Tibial nerve (tissue), 4 donors: ENCODE measurements at regions not wholly inside any gene's neighbourhood (a gene's known extent, or its start where the extent isn't known, plus 50 kb on each side); places are given as distances from the start of the nearest gene placed in this dataset.

Experiments used
- DNase-seq, 2 donors: peaks; one replicate each; pipeline ENCODE4 v3.0.0-alpha.2; 2019; ENCODE audit warnings: low spot score in 2 of 2
- H3K27ac ChIP-seq, 4 donors: fragments of 200-600 bp; sonication (generic) in 3 of 4; one replicate each; pipeline ENCODE4 v1.5.1; 2017 to 2019; ENCODE audit warnings: mild to moderate bottlenecking in 1 of 4
- H3K27me3 ChIP-seq, 2 donors: fragments of 200-600 bp; sonication (generic) in 1 of 2; one replicate each; pipeline versions ENCODE4 v1.5.1 to v1.6.0; 2017 to 2019
- H3K36me3 ChIP-seq, 3 donors: fragments of 200-600 bp; sonication (generic); one replicate each; pipeline ENCODE4 v1.5.1; 2018 to 2019
- H3K4me1 ChIP-seq, 4 donors: fragments of 200-600 bp; sonication (generic) in 3 of 4; one replicate each; pipeline ENCODE4 v1.5.1; 2017 to 2019
- H3K4me3 ChIP-seq, 4 donors: fragments of 200-600 bp; sonication (generic) in 3 of 4; one replicate each; pipeline ENCODE4 v1.5.1; 2017 to 2019; ENCODE audit warnings: mild to moderate bottlenecking in 1 of 4, moderate library complexity in 1 of 4
- H3K9me3 ChIP-seq, 4 donors: fragments of 200-600 bp; sonication (generic) in 3 of 4; one replicate each; pipeline ENCODE4 v1.5.1; 2017 to 2019
- CTCF ChIP-seq, 5 experiments: fragments of 200-600 bp in 3 of 5; fragments of 450-650 bp in 2 of 5; sonication (generic) in 3 of 5; IDR thresholded peaks; one replicate each; pipeline ENCODE4 v1.5.1; 2016 to 2019; ENCODE audit warnings: antibody characterized with exemption in 5 of 5, mild to moderate bottlenecking in 3 of 5, moderate library complexity in 2 of 5
- EP300 ChIP-seq, 2 donors: sonication (generic); formaldehyde crosslinking; IDR thresholded peaks; one replicate each; pipeline ENCODE4 v1.6.1; 2017; ENCODE audit warnings: antibody characterized with exemption in 2 of 2, mild to moderate bottlenecking in 1 of 2
- POLR2A ChIP-seq, 2 donors: fragments of 450-650 bp; IDR thresholded peaks; one replicate each; pipeline ENCODE4 v1.6.1; 2017; ENCODE audit warnings: antibody characterized with exemption in 2 of 2, mild to moderate bottlenecking in 2 of 2, moderate library complexity in 2 of 2
- WGBS, 2 donors: methylation state at CpG; one replicate each; pipeline ENCODE4 v1.1.5; 2018; 5-methylcytosine and 5-hydroxymethylcytosine counted together

DNA sequence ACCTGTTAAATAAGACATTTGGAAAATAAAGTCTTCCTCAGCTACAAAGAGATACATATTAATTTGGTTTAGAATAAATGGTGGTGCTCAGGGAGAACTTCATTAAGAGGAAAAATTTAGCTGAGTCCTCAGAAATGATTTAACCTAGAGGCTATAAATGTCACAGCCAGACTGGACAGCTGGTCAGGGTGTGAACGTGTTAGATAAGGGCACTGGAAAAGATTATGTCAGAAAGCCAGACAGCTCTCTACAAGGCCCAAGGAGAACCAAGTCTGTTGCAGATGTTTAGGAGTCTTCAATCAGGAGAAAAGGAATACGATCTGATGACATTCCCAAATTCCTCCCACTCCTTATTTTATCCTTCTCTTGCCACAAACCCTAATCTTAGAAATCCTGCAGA lies 265.2 kb downstream of the MAT2B start:
- no peak for DNase-seq
- H3K27me3 ChIP-seq, result no peaks in the 10 kb centered on the region
- no peaks in the 10 kb centered on the region for H3K9me3 ChIP-seq
- no peak overlapping the region for H3K27ac ChIP-seq
- no peaks in the 10 kb centered on the region for H3K36me3 ChIP-seq
- no peak overlapping the region for H3K4me3 ChIP-seq
- H3K4me1 ChIP-seq, result no peaks in the 10 kb centered on the region
- 35 to 38% methylated on average over 2 of the region's 2 CpGs for WGBS, 2 donors
- TF ChIP-seq EP300 (IDR thresholded peaks at IDR 0.05) (no peak), CTCF (IDR thresholded peaks at IDR 0.05) (no peak), POLR2A (IDR thresholded peaks at IDR 0.05) (no peak)

- Histone ChIP-seq H3K4me3 (no peak overlapping the region), H3K4me1 (no peaks in the 10 kb centered on the region), H3K36me3 (no peaks in the 10 kb centered on the region), H3K27ac (no peak overlapping the region), H3K9me3 (no peaks in the 10 kb centered on the region), H3K27me3 (no peaks in the 10 kb centered on the region)
- TF ChIP-seq CTCF (IDR thresholded peaks at IDR 0.05) (no peak), EP300 (IDR thresholded peaks at IDR 0.05) (no peak), POLR2A (IDR thresholded peaks at IDR 0.05) (no peak)
- 78 to 86% methylated on average over 1 of the region's 1 CpG for WGBS, 2 donors
- DNase-seq, result no peak
These were observed 266.8 kb downstream of the MAT2B start for GRCh38 chr5:163772241-163772640.

DNA sequence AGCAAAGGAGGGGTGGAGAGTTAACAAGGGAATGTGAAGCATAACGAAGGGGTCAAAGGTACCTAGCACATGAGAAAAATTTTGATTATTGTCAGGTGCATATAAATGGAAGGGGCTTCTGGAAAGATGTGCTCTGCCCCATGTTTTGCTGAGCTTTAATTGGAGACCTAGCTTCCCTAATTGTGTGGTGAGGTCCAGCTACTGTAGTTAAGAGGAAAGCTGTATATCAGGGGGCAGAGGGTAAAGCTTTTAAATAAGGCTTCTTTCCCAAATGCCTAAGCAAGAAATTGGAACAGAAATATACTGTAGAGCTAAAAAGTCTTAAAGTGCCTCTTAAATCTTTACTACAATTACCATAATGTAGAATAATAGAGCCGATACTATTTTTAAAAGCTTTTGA lies 267.2 kb downstream of the MAT2B start:
- WGBS, 2 donors, result 62% methylated on average over 2 of the region's 2 CpGs
- H3K4me1 ChIP-seq, result no peaks in the 10 kb centered on the region

DNA sequence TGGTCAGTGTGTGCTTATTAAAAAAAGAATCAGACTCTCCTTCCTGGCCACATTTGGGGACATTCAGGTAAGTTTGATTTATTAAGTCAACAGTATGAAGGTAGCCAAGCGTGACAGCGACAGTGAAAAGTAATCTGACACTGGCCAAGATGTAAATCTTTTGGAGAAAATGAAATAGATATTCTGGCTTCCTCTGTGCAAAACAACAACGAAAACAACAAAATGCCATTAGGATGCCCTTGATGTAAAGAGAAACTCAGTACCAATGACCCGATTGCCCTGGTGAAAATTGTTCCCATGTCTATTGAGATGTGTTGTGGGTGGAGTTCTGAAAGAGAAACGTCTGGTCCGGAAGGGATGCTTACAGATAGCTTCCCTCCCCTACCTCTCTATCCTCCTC lies 267.8 kb downstream of the MAT2B start:
- no peak for DNase-seq
- Histone ChIP-seq H3K9me3 (no peaks in the 10 kb centered on the region), H3K4me1 (no peaks in the 10 kb centered on the region), H3K27ac (no peak overlapping the region), H3K27me3 (no peaks in the 10 kb centered on the region), H3K4me3 (no peak overlapping the region), H3K36me3 (no peaks in the 10 kb centered on the region)
- WGBS, 2 donors, result 75 to 77% methylated on average over 6 of the region's 6 CpGs
- TF ChIP-seq POLR2A (IDR thresholded peaks at IDR 0.05) (no peak), EP300 (IDR thresholded peaks at IDR 0.05) (no peak), CTCF (IDR thresholded peaks at IDR 0.05) (no peak)

More for the DNA sequence above, 267.2 kb downstream of the MAT2B start:
- DNase-seq, result no peak
- Histone ChIP-seq H3K27me3 (no peaks in the 10 kb centered on the region), H3K9me3 (no peaks in the 10 kb centered on the region), H3K4me3 (no peak overlapping the region), H3K36me3 (no peaks in the 10 kb centered on the region), H3K27ac (no peak overlapping the region)
- TF ChIP-seq POLR2A (IDR thresholded peaks at IDR 0.05) (no peak), EP300 (IDR thresholded peaks at IDR 0.05) (no peak), CTCF (IDR thresholded peaks at IDR 0.05) (no peak)

DNA sequence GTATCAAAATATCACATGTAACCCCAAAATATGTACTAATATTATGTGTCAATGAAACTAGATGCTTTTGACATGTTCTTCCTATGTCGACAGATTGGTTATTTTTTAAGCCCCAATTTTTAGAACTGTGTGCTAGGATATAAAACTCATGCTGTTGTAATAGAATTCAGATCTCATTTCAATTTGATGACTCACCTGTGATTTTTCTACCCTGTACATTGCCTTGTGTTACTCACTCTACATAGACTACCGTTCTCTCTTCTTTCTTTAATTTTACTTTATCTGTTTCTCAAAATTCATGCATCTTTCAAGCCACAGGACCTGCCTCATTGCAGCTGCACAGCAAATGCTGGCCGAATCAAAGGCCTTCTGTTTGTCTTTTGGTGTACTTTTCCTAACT lies 284.5 kb downstream of the MAT2B start:
- TF ChIP-seq EP300 (IDR thresholded peaks at IDR 0.05), result no peak
- no peak for TF ChIP-seq CTCF (IDR thresholded peaks at IDR 0.05)
- no peak for TF ChIP-seq POLR2A (IDR thresholded peaks at IDR 0.05)
- WGBS, 2 donors, result 60 to 62% methylated on average over 3 of the region's 3 CpGs
- H3K27ac ChIP-seq, result no peak overlapping the region
- no peak for DNase-seq
- no peaks in the 10 kb centered on the region for H3K36me3 ChIP-seq
- H3K4me3 ChIP-seq, result no peak overlapping the region
- H3K9me3 ChIP-seq, result peaks cover 0 to 4% (median 0%) of the 10 kb centered on the region in 4 donors
- no peaks in the 10 kb centered on the region for H3K27me3 ChIP-seq
- H3K4me1 ChIP-seq, result no peaks in the 10 kb centered on the region
